Astrocyte of the hippocampus (primary cell): ENCODE measurements at regions not wholly inside any gene's neighbourhood (a gene's known extent, or its start where the extent isn't known, plus 50 kb on each side); places are given as distances from the start of the nearest gene placed in this dataset.

ENCODE experiments used
- DNase-seq: peaks from one replicate; pipeline ENCODE4 v3.0.0; 2011; ENCODE audit warnings: low read depth, low spot score

DNA sequence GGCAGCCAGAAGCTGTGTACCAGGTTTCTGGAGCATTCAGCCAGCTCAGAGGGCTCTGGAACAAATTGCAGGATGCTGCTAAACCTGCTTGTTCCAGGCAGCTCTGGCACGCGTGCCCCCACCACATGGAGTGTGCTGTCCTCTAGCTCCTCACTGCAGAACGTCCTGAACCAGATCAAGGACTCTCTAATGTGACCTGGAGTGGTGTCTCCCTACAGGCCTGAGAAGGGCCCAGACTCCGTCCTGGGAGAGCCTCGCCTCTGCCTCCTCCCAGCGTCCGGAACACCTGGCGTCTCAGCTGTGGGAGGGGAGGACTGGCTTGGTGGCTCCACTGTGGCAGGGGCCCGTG is 115.6 kb upstream of the GPC1 start:
- no peak for DNase-seq

DNA sequence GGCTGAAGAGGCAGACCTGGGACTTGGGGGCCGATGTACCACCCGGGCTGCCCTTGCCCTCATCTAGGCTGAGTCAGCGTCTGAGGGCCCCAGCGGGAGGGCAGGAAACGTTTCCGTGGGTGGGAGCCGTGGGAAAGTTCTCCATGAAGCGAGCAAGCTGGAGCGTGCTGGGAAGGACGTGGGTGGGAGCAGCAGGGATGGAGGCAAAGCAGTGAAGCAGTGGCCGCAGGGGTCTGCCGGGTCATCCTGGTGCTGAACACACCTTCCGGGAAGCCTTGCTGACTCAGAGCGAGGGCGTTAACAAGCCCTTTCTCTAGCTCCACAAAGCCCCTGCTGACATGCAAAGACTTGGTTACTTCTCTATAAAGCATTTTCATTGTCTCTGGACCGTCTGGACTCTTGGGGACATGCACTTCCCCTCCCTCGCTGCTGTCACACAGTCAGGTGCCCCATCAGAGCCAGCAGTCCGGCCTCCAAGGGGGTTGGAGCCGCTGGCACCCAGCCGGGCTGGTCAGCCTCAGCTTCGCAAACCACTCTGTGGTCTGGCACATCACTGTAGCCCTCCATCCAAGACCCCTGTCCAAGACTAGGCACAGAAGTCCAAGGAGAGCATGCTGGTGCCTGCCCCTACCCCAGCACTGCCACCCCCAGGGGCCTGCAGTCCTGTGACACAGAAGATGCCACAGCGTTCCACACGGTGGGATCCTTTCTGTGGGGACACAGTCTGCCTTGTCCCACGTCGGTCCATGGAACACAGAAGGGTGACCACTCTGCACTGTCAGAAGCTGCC is 115.1 kb upstream of the GPC1 start:
- DNase-seq = peak; percentile 87

- no peak for DNase-seq
These were observed 113.1 kb upstream of the GPC1 start for GRCh38 chr2:240322231-240322955.

- no peak for DNase-seq
These were observed 112.5 kb upstream of the GPC1 start for GRCh38 chr2:240322991-240323390.

GRCh38 chr2:240323601-240324291 is 111.7 kb upstream of the GPC1 start:
- no peak for DNase-seq

DNA sequence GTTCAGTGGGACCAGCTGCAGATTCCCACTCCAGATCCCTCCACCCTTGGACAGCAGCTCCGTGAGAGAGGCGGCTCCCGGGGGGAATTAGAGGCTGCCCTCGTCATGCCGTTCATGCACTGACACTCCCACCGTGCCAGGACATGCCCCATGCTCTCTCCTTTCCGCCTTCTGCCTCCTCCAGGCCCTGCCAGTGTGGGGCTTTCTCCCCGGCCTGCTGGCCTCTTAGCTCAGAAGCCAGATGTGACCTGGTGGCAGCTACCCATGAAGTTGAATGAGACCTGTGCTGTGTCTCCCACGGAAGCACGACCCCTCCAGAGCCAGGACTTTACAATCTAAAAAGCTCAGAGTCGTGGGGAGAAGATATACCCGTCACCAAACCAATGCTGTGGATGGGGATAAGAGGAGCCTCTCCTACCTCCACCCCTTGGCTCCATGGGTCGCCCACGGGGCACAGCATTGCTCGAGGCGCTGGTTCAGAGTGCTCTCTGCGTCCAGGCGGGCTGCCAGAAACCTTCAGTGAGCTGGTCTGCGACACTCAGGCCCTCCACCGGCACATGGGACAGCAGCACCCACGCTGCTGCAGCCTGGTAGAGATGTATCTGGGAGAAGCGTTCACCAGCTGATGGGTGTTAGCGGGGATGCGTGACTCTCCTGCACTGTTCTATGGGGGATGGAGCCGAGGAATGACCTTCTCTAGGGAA is 111.0 kb upstream of the GPC1 start:
- DNase-seq = no peak

DNA sequence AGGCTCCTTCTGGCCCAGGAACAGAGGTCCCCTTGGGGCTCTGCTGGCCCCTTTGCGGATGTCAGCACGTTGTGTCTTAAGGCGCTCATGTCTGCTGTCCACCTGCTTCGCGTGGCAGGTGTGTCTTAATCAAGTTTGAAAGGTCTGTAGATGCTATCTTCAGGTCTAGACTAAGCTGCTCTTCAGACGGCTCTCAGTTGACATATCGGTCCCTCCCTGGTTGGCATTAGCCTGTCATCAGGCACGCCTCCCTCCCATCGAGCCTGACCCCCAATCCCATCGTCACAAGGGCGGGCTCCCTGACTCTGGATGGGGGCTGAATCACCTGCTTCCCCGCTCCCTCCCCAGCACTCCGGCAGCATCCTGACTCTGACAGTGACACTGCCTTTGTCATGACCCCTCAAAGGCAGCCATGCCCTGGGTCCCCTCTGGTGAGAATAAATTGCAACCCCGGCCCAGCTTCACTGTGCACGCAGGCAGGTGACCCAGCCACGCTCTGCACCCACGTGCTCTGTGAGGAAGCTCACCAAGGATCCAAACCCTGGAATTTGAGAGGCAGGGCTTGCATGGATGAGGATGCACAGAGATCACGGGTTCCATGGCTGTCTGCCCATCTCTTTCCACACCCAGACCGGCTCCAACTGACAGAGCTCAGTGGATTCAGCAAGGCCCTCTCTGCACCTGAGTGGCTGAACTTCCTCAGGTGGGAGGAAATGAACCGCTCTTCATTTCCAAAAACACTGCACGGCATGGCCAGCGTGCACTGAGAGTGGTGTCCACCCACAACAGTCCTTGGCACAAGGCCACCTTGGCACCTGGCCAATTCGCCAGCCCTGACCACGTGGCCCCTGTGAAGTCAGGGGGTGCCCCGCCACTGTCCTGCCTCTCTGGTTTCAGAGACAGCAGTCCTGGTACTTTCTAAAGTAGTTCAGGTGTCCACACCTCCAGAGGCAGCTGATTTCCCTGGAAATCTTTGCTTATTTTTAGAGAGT is 110.2 kb upstream of the GPC1 start:
- peak; percentile 49 for DNase-seq

- DNase-seq = peak; percentile 80
These were observed 109.2 kb upstream of the GPC1 start for GRCh38 chr2:240326246-240326645.

GRCh38 chr2:240326886-240327285 is 108.6 kb upstream of the GPC1 start:
- no peak for DNase-seq

DNA sequence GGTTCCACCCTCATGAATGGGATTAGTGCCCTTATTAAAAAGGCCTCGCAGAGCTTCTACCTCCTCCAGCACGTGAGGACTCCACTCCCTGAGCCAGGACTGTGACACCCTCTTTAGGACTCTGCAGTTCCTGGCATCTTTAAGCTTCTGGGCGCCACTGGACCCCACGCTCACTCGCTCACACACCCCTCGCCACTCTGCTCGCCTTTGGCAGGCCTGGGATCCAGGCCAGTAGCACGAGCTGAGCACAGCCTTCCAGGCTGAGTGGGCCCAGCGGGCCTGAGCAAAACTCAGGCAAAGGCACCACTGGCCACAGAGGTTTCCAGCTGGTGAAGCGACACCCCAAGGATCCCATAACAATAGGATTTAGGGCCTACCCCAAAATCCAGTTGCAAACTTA is 107.9 kb upstream of the GPC1 start:
- no peak for DNase-seq

DNA sequence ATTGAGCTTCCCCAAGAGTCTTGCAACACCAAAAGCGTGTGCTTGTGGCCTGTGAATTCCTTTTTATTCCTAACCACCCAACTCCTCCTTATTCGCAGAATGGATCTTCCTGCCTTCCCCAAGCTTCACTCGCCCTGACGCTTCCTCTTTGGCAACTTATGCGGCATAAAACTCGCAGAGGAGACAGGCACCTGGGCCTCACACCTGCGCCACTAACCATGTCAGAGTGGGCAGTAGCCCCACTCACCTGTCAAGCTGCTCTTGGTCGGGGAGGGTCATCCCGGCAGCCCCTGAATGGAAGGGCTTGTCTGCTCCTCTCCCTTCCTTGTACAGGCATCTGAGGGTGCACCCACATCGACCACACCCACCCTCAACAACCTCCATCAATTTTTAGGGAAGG is 106.9 kb upstream of the GPC1 start:
- DNase-seq = no peak

- DNase-seq = no peak
These were observed 106.3 kb upstream of the GPC1 start for GRCh38 chr2:240329116-240329665.

- no peak for DNase-seq
These were observed 105.7 kb upstream of the GPC1 start for GRCh38 chr2:240329778-240330177.

GRCh38 chr2:240333985-240334384 is 101.5 kb upstream of the GPC1 start:
- no peak for DNase-seq

- DNase-seq = no peak
These were observed 100.4 kb upstream of the GPC1 start for GRCh38 chr2:240335061-240335460.

DNA sequence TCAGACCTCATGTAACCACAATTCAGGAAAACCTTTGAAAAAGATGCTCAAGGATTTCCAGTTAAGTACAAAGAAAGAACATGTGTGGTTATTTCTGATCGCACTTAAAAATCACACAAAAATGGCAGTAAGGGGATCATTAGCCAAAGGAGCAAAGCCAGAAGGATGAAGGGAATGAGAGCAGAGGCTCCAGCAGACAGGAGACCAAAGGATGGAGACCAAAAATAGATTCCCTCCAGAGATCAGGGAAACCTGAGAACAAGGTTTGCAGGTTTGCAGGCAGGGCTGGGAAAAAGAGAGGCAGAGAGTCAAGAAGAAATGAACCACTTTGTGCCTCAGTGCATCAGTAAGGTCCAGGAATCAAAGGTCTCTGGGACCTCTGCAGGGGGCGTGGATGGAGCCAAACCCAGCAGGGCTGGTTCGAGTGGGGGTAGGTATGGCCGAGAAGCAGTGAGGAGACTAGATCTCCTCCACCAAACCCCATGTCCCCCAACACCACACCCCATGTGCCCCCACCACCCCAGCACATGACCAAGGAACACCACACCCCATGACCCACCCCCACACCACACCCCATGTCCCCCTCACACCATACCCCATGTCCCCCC is 98.5 kb upstream of the GPC1 start:
- no peak for DNase-seq

GRCh38 chr2:240338274-240338673 is 97.2 kb upstream of the GPC1 start:
- no peak for DNase-seq

DNA sequence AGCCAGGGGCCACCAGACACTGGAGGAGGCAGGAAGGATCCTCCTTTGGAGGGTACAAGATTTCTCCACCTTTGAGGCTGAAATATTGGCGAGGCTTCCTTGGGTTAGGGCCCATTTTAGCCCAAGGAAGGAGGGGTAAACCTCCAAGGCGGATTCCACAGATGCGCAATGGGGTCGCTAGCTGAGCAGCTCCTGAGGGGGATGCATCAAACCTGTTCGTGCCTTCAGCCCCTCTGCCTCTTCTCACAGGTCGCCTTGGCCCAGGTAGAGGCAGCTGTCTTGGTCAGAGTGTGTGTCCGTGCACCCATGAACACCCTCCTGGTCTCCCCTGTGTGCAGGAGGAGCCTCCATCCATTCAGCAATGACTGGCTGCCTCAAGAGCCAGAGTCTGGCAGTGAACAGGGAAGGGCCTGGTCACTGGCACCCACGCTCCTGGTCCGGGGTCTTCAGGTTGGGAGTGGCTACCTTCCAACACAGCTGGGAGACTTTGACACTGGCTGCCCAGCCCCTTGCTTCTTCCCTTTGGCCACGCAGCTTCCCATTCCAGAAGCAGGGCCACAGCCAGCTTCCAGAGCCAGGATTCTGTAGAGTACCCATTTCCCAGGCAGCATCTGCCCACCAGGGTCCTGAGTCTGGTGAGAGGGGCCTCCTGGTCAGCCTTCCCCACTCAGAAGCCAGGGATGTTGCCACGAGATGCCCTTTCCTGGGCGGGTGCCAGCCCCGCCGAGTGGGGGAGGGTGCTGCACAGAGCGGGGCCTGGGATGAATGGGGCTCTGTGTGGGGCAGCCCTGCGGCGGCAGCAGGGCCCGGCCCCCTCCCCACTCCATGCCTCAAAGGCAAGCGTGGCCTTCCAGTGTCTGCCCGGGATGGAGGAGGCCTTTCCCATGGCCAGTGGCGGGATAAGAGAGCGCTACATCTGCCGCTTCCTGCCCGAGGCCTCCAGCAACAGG is 95.8 kb upstream of the GPC1 start:
- no peak for DNase-seq

- DNase-seq = no peak
These were observed 95.1 kb upstream of the GPC1 start for GRCh38 chr2:240340361-240340761.
